Mesendoderm (in vitro differentiated cells): ENCODE measurements at regions not wholly inside any gene's neighbourhood (a gene's known extent, or its start where the extent isn't known, plus 50 kb on each side); places are given as distances from the start of the nearest gene placed in this dataset.
A peak's percentile ranks its signal among the peaks of the same experiment; 100 is the strongest.

ENCODE experiments used
- DNase-seq: peaks from one replicate; pipeline ENCODE4 v3.0.0; 2013
- H2AK5ac ChIP-seq: 2 replicates; pipeline ENCODE4 v1.6.1; 2013; ENCODE audit warnings: low read length, inconsistent platforms
- H2BK120ac ChIP-seq: 2 replicates; pipeline ENCODE4 v1.6.1; 2013; ENCODE audit warnings: low read depth, mild to moderate bottlenecking, low read length, moderate library complexity, mixed read lengths
- H2BK15ac ChIP-seq: replicated peaks from 2 replicates; pipeline ENCODE4 v1.6.1; 2013; ENCODE audit warnings: low read depth, mild to moderate bottlenecking, moderate library complexity
- H2BK5ac ChIP-seq: 2 replicates; pipeline ENCODE4 v1.6.1; 2013; ENCODE audit warnings: low read length, inconsistent platforms
- H3K18ac ChIP-seq: 2 replicates; pipeline ENCODE4 v1.6.1; 2013; ENCODE audit warnings: mild to moderate bottlenecking, low read length, mixed read lengths
- H3K23ac ChIP-seq: one replicate; pipeline ENCODE4 v1.6.1; 2013; ENCODE audit warnings: low read length
- H3K27ac ChIP-seq: 2 replicates; pipeline ENCODE4 v1.5.1; 2013; ENCODE audit warnings: low read depth, mild to moderate bottlenecking, inconsistent platforms, low read length, moderate library complexity
- H3K27me3 ChIP-seq: 2 replicates; pipeline ENCODE4 v1.6.1; 2013; ENCODE audit warnings: low read length, control low read depth, mild to moderate bottlenecking, inconsistent platforms; ENCODE audit not compliant: insufficient read depth, poor library complexity
- H3K36me3 ChIP-seq: 2 replicates; pipeline ENCODE4 v1.6.1; 2013; ENCODE audit warnings: low read length, inconsistent platforms; ENCODE audit not compliant: control insufficient read depth, insufficient read depth
- H3K4ac ChIP-seq: one replicate; pipeline ENCODE4 v1.6.1; 2013; ENCODE audit warnings: low read depth, mild to moderate bottlenecking, low read length, moderate library complexity
- H3K4me1 ChIP-seq: 2 replicates; pipeline ENCODE4 v1.6.1; 2013; ENCODE audit warnings: low read depth, low read length, inconsistent platforms; ENCODE audit not compliant: control insufficient read depth
- H3K4me2 ChIP-seq: 2 replicates; pipeline ENCODE4 v1.6.1; 2013; ENCODE audit warnings: low read length
- H3K4me3 ChIP-seq: 2 replicates; pipeline ENCODE4 v1.5.1; 2013; ENCODE audit warnings: mild to moderate bottlenecking, low read length
- H3K56ac ChIP-seq: one replicate; pipeline ENCODE4 v1.6.1; 2013; ENCODE audit warnings: low read length
- H3K79me1 ChIP-seq: 2 replicates; pipeline ENCODE4 v1.6.1; 2013; ENCODE audit warnings: low read length, inconsistent platforms
- H3K79me2 ChIP-seq: 2 replicates; pipeline ENCODE4 v1.6.1; 2013; ENCODE audit warnings: mild to moderate bottlenecking, low read length; ENCODE audit not compliant: control insufficient read depth, insufficient read depth
- H3K9ac ChIP-seq: 2 replicates; pipeline ENCODE4 v1.6.1; 2013; ENCODE audit warnings: low read length, inconsistent platforms
- H4K5ac ChIP-seq: one replicate; pipeline ENCODE4 v1.6.1; 2013; ENCODE audit warnings: low read length
- H4K8ac ChIP-seq: one replicate; pipeline ENCODE4 v1.6.1; 2013; ENCODE audit warnings: low read depth, mild to moderate bottlenecking, control low read depth, low read length, moderate library complexity
- WGBS: extraction: QIAGEN DNeasy Blood & Tissue Kit; methylation state at CpG from one replicate; pipeline ENCODE4 v1.1.7; 2013; ENCODE audit warnings: low lambda C conversion rate, missing lambda C conversion rate; ENCODE audit not compliant: insufficient coverage; ENCODE audit errors: extremely low coverage; 5-methylcytosine and 5-hydroxymethylcytosine counted together

DNA sequence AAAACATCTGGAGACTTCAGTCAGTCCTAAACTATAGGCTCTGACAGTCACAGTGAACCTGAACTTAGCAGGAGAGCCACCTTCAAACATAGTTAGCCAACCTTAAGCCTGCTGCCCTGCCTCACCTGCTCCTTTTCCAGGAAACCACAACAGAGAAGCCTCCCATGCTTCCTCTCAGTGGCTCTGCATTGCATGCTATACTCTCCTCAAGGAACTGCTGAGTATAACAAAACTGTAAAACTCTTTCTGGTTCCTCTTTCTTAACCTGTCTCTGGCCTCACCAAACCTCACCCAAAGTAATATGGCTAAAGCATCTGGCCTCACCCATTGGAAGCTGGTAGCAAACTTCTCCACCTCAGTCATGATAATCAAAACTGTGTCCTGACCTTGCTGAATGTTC is 122.1 kb downstream of the ANKRD50 start:
- no peak overlapping the region for H3K18ac ChIP-seq
- H2BK120ac ChIP-seq, result no peak overlapping the region
- H2BK15ac ChIP-seq, result no peak overlapping the region
- H3K79me1 ChIP-seq, result no peaks in the 10 kb centered on the region
- no peak overlapping the region for H3K56ac ChIP-seq
- no peak overlapping the region for H4K5ac ChIP-seq
- no peaks in the 10 kb centered on the region for H3K79me2 ChIP-seq
- no peaks in the 10 kb centered on the region for H3K27me3 ChIP-seq
- no peak overlapping the region for H3K9ac ChIP-seq
- no peak overlapping the region for H2BK5ac ChIP-seq
- no peaks in the 10 kb centered on the region for H3K4me1 ChIP-seq
- H3K27ac ChIP-seq, result no peak overlapping the region
- H3K4me2 ChIP-seq, result no peak overlapping the region
- H3K36me3 ChIP-seq, result no peaks in the 10 kb centered on the region
- H2AK5ac ChIP-seq, result no peak overlapping the region
- DNase-seq, result no peak
- H3K4me3 ChIP-seq, result no peak overlapping the region
- no peak overlapping the region for H3K23ac ChIP-seq
- H3K4ac ChIP-seq, result no peak overlapping the region
- H4K8ac ChIP-seq, result no peak overlapping the region

GRCh38 chr4:124591637-124592036 is 120.9 kb downstream of the ANKRD50 start:
- no peak overlapping the region for H3K27ac ChIP-seq
- H2AK5ac ChIP-seq, result no peak overlapping the region
- H3K27me3 ChIP-seq, result no peaks in the 10 kb centered on the region
- H4K5ac ChIP-seq, result no peak overlapping the region
- no peak overlapping the region for H3K18ac ChIP-seq
- no peak overlapping the region for H3K4me3 ChIP-seq
- no peak overlapping the region for H4K8ac ChIP-seq
- DNase-seq, result no peak
- no peaks in the 10 kb centered on the region for H3K79me1 ChIP-seq
- no peak overlapping the region for H3K4ac ChIP-seq
- H3K9ac ChIP-seq, result no peak overlapping the region
- H3K23ac ChIP-seq, result no peak overlapping the region
- H3K56ac ChIP-seq, result no peak overlapping the region
- H3K4me2 ChIP-seq, result no peak overlapping the region
- H3K4me1 ChIP-seq, result no peaks in the 10 kb centered on the region
- H3K36me3 ChIP-seq, result no peaks in the 10 kb centered on the region
- no peak overlapping the region for H2BK120ac ChIP-seq
- H2BK5ac ChIP-seq, result no peak overlapping the region
- no peak overlapping the region for H2BK15ac ChIP-seq
- no peaks in the 10 kb centered on the region for H3K79me2 ChIP-seq
- WGBS, result no CpG with 5 or more reads among the region's 2 CpGs

DNA sequence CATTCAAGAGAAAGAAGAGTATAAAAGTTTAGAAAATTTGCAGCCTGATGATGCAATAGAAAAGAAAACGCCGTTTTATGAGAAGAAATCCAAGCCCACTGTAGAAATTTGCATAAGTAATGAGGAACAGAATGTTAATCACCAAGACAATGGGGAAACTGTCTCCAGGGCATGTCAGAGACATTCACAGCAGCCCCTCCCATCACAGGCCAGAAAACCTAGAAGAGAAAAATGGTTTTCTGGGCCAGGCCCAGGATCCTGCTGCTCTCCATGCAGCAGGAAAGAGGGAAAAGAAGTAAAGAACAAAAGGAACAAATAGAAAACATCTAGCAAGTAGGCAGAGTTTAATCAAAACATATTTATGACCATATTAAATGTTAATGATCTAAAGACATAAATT is 119.0 kb downstream of the ANKRD50 start:
- H3K79me2 ChIP-seq, result no peaks in the 10 kb centered on the region
- H2AK5ac ChIP-seq, result no peak overlapping the region
- no peak overlapping the region for H3K4ac ChIP-seq
- no peak overlapping the region for H3K9ac ChIP-seq
- no peak overlapping the region for H2BK5ac ChIP-seq
- H3K27ac ChIP-seq, result no peak overlapping the region
- no peak overlapping the region for H3K56ac ChIP-seq
- H2BK120ac ChIP-seq, result no peak overlapping the region
- no peaks in the 10 kb centered on the region for H3K27me3 ChIP-seq
- no peak overlapping the region for H3K4me2 ChIP-seq
- no peak overlapping the region for H3K18ac ChIP-seq
- H3K4me1 ChIP-seq, result no peaks in the 10 kb centered on the region
- no peaks in the 10 kb centered on the region for H3K36me3 ChIP-seq
- DNase-seq, result peak; percentile 12
- H4K5ac ChIP-seq, result no peak overlapping the region
- WGBS, result no CpG with 5 or more reads among the region's 2 CpGs
- no peaks in the 10 kb centered on the region for H3K79me1 ChIP-seq
- no peak overlapping the region for H3K4me3 ChIP-seq
- H3K23ac ChIP-seq, result no peak overlapping the region
- no peak overlapping the region for H4K8ac ChIP-seq
- H2BK15ac ChIP-seq, result no peak overlapping the region

DNA sequence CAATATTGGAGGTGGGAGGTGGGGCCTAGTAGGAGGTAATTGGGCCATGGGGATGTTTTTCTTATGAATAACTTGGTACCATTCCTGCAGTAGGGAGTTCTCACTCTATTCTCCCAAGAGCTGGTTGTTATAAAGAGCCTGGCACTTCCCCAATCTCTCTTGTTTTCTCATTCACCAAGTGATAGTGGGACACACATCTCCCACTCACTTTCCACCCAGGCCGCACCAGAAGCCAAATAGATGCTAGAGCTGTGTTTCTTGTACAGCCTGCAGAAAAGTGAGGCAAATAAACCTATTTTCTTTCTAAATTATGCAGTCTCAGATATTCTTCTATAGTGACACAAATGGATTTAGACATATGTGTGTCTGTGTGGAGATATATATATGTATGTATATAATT is 117.6 kb downstream of the ANKRD50 start:
- Histone ChIP-seq H4K5ac (no peak overlapping the region), H3K4me3 (no peak overlapping the region), H3K27me3 (no peaks in the 10 kb centered on the region), H3K4me2 (no peak overlapping the region), H2BK15ac (no peak overlapping the region), H2BK5ac (no peak overlapping the region), H3K36me3 (no peaks in the 10 kb centered on the region), H2AK5ac (no peak overlapping the region), H4K8ac (no peak overlapping the region), H3K79me1 (no peaks in the 10 kb centered on the region), H3K4ac (no peak overlapping the region), H3K9ac (no peak overlapping the region), H3K4me1 (no peaks in the 10 kb centered on the region), H3K18ac (no peak overlapping the region), H3K23ac (no peak overlapping the region), H3K56ac (no peak overlapping the region), H3K27ac (no peak overlapping the region), H2BK120ac (no peak overlapping the region), H3K79me2 (no peaks in the 10 kb centered on the region)
- no peak for DNase-seq
- WGBS, result no CpG with 5 or more reads among the region's 1 CpG

DNA sequence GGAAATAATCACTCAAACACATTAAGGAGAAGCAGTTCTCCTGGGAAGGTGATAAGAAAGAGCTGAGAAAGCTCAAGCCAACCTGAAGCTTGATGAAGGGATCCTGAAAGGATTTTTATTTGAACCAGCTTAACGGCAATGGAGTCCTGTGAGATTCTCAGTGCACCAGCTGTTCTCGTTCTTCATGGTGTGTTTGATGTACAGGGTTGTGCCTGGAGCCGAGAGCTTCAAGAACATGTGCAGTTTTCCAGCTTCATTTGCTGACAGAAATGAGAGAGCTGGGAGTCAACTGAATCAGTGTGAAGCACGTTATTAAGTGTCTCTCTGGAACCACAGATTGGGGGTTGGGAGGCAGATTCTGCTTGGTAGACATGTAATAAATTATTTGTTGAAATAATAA is 115.7 kb downstream of the ANKRD50 start:
- no peak overlapping the region for H3K18ac ChIP-seq
- no peak overlapping the region for H3K4me3 ChIP-seq
- no CpG with 5 or more reads among the region's 4 CpGs for WGBS
- no peak overlapping the region for H3K4ac ChIP-seq
- no peak overlapping the region for H3K27ac ChIP-seq
- H3K36me3 ChIP-seq, result no peaks in the 10 kb centered on the region
- no peak overlapping the region for H3K4me2 ChIP-seq
- no peaks in the 10 kb centered on the region for H3K27me3 ChIP-seq
- no peak overlapping the region for H3K9ac ChIP-seq
- no peak overlapping the region for H2BK15ac ChIP-seq
- no peak for DNase-seq
- H3K23ac ChIP-seq, result no peak overlapping the region
- H3K4me1 ChIP-seq, result no peaks in the 10 kb centered on the region
- no peaks in the 10 kb centered on the region for H3K79me1 ChIP-seq
- no peak overlapping the region for H2BK5ac ChIP-seq
- H2AK5ac ChIP-seq, result no peak overlapping the region
- H4K8ac ChIP-seq, result no peak overlapping the region
- H2BK120ac ChIP-seq, result no peak overlapping the region
- H3K79me2 ChIP-seq, result no peaks in the 10 kb centered on the region
- H3K56ac ChIP-seq, result no peak overlapping the region
- no peak overlapping the region for H4K5ac ChIP-seq

GRCh38 chr4:124610211-124610610 is 102.3 kb downstream of the ANKRD50 start:
- no peak overlapping the region for H2BK120ac ChIP-seq
- WGBS, result no CpG with 5 or more reads among the region's 2 CpGs
- H3K27me3 ChIP-seq, result no peaks in the 10 kb centered on the region
- no peaks in the 10 kb centered on the region for H3K36me3 ChIP-seq
- H4K5ac ChIP-seq, result no peak overlapping the region
- no peak overlapping the region for H3K23ac ChIP-seq
- no peak overlapping the region for H2AK5ac ChIP-seq
- no peak overlapping the region for H3K4me3 ChIP-seq
- H4K8ac ChIP-seq, result no peak overlapping the region
- H3K18ac ChIP-seq, result no peak overlapping the region
- H3K79me1 ChIP-seq, result no peaks in the 10 kb centered on the region
- no peak overlapping the region for H3K4me2 ChIP-seq
- H2BK15ac ChIP-seq, result no peak overlapping the region
- H3K4me1 ChIP-seq, result no peaks in the 10 kb centered on the region
- H2BK5ac ChIP-seq, result no peak overlapping the region
- no peaks in the 10 kb centered on the region for H3K79me2 ChIP-seq
- no peak overlapping the region for H3K9ac ChIP-seq
- no peak overlapping the region for H3K27ac ChIP-seq
- H3K4ac ChIP-seq, result no peak overlapping the region
- no peak overlapping the region for H3K56ac ChIP-seq
- peak; percentile 59 for DNase-seq
